ENCODE measurements at regions not wholly inside any gene's neighbourhood (a gene's known extent, or its start where the extent isn't known, plus 50 kb on each side); places are given as distances from the start of the nearest gene placed in this dataset.
A peak's percentile ranks its signal among the peaks of the same experiment; 100 is the strongest.

DNA sequence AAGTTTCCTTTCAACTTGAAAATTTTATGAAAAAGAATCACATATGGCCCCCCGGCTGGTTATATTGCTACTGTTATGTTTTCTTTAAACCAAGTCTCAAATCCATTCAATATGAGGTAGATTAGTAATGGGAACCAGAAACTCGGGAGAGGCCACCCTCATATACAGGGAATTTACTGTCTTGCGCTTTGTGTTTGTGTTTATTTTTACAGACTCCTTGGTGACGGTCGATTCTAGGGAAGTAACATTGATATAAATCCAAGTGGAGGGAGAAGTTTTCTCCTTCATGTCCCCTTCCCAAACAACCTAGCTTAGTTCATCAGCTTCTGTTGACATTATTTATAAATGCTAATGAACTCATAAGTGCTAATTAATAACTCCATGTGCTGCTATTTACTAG lies 163.5 kb upstream of the LMO4 start:
- DNase-seq: no peak

DNA sequence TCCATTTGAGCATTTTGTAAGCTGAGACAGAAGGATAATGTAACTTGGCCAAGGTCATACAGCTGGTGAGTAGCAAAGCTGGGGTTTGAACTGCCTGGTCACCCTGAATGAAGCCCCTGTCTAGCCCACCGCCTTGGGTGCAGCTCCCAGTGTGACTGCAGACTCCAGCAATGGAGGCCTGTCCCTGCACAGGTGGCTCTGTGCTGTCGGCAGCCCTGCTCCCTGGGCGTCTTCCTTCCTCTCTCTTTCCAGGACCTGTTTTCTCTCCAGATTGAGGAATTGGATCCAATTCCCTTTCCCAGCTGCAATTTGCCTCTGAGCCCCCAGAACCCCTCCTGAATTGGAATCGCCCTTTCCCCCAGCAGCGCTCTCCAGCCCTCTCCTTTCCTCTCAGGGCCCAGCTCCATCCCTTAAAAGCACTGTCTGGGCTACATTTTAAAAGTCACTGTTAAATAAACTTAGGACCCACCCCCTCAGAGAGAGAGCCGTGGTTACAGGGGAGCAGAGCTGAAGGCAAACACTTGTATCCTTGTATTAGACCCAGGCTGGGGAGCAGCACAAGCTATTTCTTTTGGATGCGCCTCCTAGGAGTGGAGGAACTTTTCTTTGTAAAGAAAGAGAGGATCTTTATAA lies 161.4 kb upstream of the LMO4 start:
- no peak for DNase-seq

DNA sequence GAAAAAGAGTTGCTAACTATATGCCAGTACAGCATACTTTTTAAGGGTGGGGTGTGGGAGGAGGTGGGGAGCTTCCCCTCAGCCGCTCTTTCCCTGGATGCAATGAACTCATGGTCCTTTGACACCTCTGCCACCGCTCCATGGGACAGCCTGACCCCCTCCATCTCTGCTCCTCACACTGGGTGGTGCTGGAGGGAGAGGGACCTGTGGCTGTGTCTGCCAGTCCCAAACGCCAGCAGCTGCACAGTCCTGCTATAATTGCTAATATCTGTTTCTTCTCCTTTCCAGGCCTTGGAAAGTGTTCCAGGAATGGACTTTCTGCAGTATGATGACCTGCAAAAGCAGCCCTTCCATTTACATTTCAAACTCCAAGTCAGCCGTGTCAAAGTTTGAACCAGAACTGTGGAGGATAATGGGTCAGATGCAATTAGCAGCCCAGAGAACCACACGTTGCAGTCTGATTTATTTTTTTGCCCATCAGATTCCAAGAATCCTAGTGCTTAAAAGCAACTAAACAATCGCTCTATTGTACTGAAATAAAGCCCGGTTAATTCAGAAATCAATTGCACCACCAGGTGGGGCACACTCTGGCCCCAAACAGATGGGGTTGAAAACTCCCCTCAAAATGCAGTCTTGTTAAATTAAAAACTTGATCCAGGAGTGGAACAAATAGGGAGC lies 160.7 kb upstream of the LMO4 start:
- peak; percentile 35 for DNase-seq

DNA sequence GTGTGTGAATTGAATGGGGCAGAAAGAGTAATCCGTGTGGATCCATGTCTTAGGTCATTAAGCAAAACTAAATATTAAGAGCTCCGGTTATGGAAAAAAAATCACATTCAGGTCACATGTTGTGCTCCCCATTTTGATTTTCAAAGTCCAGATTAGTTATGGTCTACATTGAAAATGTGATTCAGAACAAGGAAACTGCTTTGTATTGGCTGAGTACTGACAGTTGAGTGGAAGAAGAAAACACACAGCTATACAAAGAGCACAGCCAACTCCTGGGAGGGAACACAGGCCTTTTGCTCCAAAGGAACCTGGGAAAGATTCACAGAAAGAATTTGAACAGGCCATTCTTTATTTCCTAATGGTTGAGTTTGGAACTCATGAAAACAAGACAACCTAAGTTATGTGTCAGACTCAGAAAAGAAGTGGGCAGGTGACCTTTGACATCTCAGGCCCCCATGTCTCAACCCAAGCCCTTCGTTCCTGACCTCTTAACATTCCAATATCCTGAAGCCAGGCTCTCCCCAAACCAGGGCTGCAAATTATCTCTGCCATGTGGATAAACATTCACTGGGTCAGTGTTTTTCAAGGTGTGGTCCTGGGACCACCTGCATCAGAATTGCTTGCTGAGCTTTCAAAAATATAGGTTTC lies 159.3 kb upstream of the LMO4 start:
- no peak for DNase-seq

DNA sequence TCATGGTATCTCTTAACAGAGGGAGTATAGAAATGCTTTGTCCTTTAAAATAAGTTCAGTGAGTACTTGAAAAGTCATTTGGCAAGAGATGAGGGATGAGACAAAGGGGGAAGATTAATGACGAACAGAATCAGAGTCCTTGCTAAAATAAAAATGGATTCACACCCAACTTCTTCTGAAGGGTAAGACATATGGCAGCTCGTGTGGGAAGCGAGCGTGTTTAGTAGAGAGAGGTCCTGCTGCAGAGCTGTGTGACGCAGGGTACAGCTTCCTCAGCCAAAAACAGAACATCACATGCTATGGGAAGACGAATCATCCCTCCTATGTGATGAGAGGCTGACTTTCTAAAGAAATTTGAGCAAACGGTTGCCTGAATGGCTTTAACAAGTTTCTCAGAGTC lies 158.5 kb upstream of the LMO4 start:
- DNase-seq: no peak

DNA sequence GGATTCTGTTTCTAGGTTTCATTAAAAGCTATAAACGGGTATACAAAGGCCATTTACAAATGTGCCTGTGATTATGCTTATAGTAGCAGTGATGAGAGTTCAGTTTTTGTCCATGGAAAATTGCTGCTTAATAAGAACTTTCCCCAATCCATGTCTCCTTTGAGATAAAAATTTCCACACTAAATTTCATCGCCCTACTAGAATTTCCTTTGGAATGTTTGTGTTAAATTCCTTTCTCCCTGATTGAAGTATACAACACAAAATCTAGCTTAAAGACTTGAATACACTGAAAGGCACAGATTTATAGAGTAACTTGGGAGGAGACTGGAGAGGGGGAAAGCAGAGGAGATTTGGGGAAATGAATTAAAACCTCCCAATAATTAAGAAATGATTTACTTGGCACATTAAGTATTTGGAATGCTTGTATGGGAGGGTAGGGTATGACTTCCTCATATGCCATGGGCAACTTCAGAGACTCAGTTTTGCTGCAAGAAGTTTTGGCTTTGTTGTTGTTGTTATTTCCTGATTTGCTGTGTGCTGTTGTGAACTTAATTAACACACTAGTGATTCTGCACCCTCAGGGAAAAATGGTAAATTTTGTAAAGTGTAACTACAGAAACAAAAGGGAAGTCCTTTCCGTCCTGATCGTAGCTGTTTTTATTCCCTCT lies 157.6 kb upstream of the LMO4 start:
- DNase-seq: no peak

DNA sequence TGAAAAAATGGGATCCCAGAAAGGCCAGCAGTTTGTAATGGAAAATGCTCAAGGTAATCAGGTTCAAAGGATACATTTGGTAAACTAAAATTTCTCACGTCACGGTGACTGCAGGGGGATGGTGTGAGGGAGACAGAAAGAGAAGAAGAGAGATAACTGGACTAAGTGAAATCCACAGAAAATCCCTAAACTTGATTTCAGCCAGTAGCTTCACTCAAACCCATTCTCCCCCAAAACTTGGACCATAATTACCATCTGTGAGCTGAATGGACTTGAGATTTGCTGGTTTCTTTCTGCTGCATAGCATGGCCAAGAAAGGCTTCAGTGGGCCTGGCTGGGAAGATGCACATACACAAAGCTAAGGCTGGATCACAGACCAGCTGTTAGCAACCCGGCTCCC lies 155.4 kb upstream of the LMO4 start:
- DNase-seq: no peak

DNA sequence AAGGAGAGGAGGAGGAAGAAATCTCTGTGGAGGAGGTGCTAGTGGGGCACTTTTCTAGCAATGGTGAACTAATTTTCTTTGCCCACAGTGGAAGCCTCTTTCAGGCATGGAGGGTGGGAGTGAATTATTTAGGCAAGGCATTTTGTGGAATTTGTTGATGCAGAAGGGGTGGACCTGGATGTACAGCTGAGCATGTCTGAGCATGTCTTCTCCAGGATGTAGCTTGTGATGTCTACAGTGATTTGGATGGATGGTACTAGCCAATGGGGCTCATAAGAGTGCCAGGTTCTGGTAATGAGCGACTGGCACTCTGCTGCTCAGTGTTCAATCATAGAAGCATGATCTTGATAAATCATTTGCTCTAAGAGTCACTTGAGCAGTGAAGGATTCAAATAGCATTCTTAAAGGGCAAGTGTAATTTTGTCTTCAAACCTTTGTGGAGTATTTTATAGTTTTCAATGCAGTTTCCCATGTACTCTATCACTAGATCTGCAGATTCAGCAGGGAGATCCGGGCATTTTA lies 153.9 kb upstream of the LMO4 start:
- no peak for DNase-seq

DNA sequence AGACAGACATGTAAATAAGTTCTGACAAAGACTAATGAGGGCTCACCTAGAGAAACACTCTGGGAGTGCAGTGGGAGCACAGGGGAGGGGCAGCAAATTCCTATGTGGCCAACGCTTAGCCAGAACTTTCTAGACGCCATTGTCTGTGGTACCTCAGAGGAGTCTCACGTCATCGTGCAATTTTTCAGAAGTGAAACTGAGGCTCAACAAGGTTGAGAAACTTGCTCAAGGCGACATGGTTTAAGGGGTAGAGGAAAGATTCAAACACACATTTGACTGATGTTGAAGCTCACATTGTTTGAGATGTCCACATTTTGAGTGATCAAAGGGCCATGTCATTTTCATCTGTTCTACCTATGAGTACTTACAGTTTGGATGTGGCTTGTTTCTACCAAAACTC lies 152.6 kb upstream of the LMO4 start:
- no peak for DNase-seq

DNA sequence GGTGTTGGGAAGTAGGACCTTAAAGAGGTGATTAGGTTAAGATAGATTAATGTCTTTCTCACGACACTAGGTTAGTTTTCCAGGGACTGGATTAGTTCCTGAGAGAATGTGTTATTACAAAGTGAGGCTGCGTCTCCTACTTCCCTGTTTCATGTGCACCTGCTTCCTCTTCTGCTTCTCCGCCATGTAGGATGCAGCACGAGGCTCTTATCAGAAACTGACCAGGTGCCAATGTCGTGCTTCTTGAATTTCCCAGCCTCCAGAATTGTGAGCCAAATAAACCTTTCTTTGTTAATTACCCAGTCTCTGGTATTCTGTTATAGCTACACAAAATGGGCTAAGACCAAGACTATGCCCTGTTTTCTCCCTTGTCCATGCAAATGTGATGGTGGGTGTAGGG lies 152.2 kb upstream of the LMO4 start:
- DNase-seq: no peak

DNA sequence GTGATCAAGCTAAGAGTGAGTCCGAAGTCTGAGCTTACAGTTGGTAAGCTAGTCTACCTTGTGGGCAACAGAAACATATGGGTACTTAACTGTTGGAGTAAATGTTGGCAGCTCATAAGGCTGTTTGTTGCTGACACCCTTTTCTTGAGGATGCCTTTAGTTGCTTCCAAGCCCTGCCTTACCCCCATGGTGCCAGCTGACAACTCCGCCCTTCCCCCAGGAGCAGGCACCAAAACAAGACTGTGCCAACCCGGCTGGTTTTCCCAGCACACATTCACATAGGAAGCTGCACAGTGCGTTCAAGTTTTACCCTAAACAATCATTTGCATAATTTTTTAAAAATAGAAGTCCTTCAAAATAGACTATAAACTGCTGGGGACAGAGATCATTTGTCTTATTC lies 150.2 kb upstream of the LMO4 start:
- DNase-seq: no peak

DNA sequence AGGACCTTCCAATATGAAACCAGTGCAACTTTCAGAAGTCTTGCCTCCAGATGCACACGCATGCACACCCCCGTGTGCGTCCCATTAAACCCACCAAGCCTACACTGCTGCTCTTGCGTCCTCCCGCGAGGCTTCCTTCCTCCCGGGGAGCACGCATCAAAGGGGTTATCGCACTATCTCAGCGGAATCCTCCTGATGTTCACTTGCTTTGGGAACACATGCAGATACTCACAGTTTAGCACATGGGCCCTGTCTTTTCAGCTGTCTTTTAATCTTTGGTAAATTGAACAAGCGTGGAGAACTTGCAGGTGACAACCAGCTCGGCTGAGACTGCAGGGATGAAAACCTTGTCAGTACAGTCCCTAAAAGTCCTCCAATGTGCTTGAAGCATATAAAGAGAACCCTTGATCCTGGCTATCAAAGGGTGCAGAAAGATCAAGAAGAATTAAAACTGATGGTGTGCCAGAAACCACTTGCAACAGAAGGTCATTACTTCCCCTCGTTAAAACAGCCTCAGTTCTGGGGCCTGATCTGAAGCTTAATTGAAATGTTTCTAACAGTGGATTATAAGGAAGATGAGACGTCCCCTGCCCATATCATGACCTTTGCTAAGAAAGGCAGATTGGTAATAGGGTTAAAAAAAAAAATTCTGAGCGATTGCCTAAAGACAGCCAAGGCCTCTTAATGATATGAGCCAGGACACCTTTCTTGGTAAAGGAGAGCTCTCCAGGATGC lies 149.4 kb upstream of the LMO4 start:
- peak; percentile 84 for DNase-seq

DNA sequence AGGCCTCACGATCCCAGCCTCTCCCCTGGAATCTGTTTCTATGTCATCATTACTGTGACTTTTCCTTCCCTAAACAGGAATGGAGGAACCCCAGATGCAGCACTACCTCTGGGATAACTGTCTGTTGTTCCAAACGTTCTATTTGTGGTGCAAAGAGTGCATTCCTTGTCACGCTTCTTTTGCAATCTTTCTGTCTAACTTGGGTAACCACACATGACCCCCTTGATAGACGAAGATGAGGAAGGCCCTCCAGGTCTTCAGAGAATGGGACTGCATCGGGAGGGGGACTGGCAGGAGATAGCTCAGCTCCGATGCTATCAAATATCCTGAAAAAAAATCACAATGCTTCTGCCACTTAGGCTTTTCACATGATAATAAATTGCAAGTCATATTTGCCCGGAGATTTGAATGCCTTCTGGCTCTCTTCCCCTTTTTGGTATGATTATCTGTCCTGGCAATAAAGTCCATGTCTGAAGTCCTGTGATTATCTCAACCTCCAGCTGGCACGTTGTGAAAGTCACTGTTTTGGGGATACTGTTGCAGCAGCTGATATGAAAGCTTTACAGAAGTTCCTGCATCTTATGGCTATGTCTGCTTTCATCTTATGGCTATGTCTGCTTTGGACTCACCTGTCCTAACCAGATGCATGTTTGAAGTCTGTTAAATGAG lies 148.7 kb upstream of the LMO4 start:
- peak; percentile 50 for DNase-seq

DNA sequence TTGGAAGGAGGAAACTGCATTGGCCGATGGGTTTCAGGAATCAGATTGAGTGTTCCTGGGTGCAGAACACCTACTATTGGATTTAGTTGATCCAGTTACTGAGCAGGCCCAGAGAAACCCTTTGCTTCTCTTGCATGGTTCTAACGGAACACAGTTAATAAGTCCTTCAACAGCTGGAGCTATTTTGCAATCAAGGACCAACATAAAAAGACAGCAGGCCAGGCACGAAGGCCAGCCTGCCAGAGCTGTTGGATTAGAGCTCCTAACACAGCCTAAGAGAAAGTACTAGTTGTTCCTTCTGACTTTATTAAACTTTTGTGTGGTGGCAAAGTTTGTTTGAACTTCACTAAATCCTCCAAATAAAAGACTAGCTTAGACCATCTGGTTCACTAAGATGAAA lies 148.0 kb upstream of the LMO4 start:
- DNase-seq: peak; percentile 83

DNA sequence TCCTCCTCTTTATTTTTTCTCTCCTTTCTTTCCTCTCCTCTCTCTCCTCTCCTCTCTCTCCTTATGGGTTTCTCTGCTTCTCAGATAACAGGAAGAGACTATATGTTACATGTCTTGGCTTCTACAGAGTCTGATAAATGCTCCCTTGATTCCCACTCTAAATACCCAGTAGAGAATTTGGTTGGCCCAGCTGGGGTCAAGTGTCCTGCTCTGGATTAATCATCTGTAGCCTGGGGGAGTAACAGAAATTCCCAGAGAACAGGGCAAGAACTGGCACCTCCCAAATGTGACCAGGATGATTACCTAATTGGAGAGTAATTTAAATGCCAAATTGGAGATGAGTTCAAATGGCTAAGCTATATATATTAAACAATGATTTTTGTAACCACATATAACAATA lies 146.1 kb upstream of the LMO4 start:
- no peak for DNase-seq

DNA sequence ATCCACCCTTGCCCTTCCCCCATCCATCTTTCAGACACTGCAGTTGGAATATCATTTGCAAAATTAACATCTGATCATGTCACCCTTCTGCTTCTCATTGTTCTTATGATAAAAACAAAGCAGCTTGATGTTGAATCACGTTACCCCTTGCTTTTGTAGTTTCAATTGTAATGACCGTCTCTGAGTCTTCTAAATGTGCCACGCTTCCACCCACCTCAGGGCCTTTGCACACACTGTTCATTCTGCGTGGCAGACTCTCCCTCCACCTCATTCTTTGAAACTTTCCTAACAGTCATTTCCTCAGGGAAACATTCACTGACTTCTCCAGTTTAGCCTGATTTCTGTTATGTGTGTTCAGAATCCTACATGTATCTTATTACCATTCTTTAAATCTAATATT lies 143.6 kb upstream of the LMO4 start:
- DNase-seq: no peak

DNA sequence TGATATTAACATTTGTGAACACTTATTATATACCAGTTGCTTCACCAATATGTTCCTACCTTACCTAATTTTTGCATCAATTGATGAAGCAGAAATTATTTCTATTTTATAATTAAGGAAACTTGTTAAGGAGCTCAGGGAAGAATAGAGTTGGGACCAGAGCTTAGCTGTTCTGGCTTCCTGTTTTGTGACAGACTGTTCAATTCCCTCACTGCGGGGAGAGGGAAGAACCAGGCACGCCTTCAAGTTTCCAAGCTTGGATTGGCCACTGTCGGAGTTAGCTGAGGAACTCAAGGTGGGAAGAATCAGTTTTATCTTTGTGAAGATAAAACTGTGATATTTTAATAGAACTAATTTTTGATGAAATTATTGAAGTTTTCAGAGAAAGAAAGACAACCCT lies 142.3 kb upstream of the LMO4 start:
- no peak for DNase-seq

DNA sequence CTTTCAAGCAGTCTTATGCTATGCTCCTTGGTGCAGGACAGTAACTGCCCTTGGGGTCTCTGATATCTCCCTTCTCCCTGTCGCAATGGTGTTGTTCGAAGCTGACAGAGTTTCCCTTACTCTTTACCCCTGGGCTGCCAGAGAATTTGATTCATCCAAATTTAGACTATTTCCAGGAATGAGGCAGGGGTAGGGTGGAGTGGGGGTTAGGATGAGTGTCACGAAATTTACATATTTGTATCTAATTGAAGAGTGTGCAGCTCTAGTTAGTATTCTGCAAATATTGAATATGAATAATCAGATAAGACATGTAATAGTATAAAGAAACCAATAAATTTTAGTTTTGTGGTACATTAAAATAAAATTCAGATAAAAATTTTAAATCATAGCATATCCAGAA lies 140.0 kb upstream of the LMO4 start:
- DNase-seq: peak; percentile 37

DNA sequence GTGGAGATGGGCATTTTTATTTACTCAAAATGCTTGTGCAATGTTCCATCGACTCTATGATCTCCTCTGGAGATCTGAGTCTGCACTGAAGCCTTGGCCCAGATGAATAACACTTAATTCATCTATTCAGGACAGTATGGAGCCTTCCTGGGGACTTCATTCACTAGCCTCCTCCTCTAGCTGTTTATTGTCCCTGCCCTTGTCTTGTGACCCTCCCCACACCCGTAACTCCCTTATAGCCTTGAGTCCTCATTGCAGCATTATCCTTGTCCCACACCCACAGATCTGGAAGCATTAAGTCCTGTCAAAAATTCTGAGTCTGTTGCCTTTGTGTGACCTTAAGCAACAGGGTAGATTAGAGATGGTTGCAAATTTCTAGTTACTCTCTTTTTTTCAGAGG lies 138.3 kb upstream of the LMO4 start:
- no peak for DNase-seq

DNA sequence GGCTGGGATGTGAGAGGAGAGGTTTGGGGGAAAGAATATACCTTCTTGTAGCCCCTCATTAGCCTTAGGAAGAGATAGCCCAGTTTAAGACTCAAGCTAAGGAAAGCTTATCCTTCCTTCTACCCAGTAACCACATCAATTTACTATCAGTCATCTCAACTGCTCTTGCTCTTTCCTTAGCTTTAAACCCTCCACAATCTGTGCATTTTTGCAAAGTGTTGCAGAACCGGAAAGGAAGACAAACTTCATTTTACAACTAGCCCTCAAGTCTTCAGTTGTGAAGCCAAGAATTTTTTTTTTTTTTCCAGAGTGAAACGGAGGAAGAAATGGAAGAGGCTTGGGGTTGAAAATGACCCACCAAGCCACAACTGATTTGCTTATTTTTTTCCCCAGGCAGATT lies 137.0 kb upstream of the LMO4 start:
- DNase-seq: no peak

DNA sequence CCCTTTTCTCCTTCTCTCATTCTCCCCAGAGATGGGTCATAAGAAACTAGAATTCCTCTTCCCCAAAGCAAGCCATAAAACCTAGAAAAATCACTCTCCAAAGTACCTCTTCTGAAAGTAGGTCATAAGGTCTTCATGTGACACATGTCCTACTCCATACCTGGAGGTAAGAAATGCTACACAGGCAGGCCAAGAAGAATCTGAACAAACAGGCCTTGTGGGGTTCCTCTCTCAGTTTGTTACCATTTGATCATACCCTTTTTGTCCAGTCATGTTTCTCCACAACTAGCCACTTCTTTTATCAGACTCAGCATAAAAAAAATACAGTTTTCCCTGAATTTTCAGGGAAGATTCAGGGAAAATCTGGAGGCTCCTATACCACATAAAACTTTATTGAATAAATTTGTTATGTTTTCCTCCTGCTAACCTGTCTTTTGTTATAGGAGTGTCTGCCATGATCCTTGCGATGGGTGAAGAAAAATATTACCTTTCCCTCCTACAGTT lies 134.4 kb upstream of the LMO4 start:
- no peak for DNase-seq

DNA sequence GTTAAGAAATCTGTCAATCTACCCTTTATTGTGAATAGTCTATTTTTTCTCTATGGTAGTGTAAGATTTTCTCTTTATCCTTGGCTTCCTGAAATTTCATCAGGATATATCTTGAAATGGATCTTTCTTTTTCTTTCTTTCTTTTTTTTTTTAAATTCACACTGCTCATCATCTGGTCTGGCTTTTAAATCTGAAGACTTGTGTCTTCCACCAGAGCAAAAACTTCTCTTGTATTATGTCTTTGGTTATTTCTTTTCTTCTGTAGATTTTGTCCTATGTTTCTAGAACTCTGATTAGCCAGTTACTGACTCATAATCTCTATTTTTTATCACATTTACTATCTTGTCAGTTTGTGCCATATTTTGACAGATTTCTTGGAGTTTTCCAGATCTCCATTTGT lies 133.8 kb upstream of the LMO4 start:
- no peak for DNase-seq

All from NCI-H82 (cell line).